Neural progenitor cell (in vitro differentiated cells): ENCODE measurements at regions not wholly inside any gene's neighbourhood (a gene's known extent, or its start where the extent isn't known, plus 50 kb on each side); places are given as distances from the start of the nearest gene placed in this dataset.

Experiments
- DNase-seq: peaks from one replicate; pipeline ENCODE4 v3.0.0-alpha.2; 2016; ENCODE audit warnings: low spot score
- H2AFZ ChIP-seq: fragments of 200-600 bp; sonication (generic); replicated peaks from 2 replicates; pipeline ENCODE4 v1.6.1; 2016; ENCODE audit warnings: antibody characterized with exemption
- H3F3A ChIP-seq: fragments of 200-600 bp; sonication (generic); 2 replicates; pipeline ENCODE4 v1.6.1; 2016; ENCODE audit warnings: antibody characterized with exemption, low read depth
- H3K27ac ChIP-seq: fragments of 200-600 bp; sonication (generic); 2 replicates; pipeline ENCODE4 v1.5.1; 2016; ENCODE audit warnings: mild to moderate bottlenecking
- H3K27me3 ChIP-seq: fragments of 200-600 bp; sonication (generic); 2 replicates; pipeline ENCODE4 v1.6.1; 2016; ENCODE audit warnings: mild to moderate bottlenecking, moderate library complexity
- H3K36me3 ChIP-seq: fragments of 200-600 bp; sonication (generic); 2 replicates; pipeline ENCODE4 v1.5.1; 2016
- H3K4me1 ChIP-seq: fragments of 200-600 bp; sonication (generic); 2 replicates; pipeline ENCODE4 v1.6.1; 2016; ENCODE audit warnings: mixed run types
- H3K4me2 ChIP-seq: fragments of 200-600 bp; sonication (generic); 2 replicates; pipeline ENCODE4 v1.6.1; 2016
- H3K4me3 ChIP-seq: fragments of 200-600 bp; sonication (generic); 2 replicates; pipeline ENCODE4 v1.5.1; 2016
- H3K79me2 ChIP-seq: fragments of 200-600 bp; sonication (generic); 2 replicates; pipeline ENCODE4 v1.6.1; 2016; ENCODE audit warnings: low read depth
- H3K9ac ChIP-seq: fragments of 200-600 bp; sonication (generic); 2 replicates; pipeline ENCODE4 v1.6.1; 2016
- H3K9me3 ChIP-seq: fragments of 200-600 bp; sonication (generic); 2 replicates; pipeline ENCODE4 v1.5.1; 2016; ENCODE audit warnings: low read depth
- H4K20me1 ChIP-seq: fragments of 200-600 bp; sonication (generic); 2 replicates; pipeline ENCODE4 v1.6.1; 2016; ENCODE audit warnings: low read depth
- H3K27ac Mint-ChIP-seq: 3 replicates; pipeline ENCODE4 v1.8.0; 2021; ENCODE audit warnings: mixed read lengths
- H3K27me3 Mint-ChIP-seq: 2 replicates; pipeline ENCODE4 v1.8.0; 2022; ENCODE audit warnings: low read depth, mild to moderate bottlenecking, inconsistent platforms, moderate library complexity, mixed read lengths; ENCODE audit not compliant: insufficient read depth
- H3K36me3 Mint-ChIP-seq: 3 replicates; pipeline ENCODE4 v1.8.0; 2021; ENCODE audit warnings: mixed read lengths
- H3K4me1 Mint-ChIP-seq: 3 replicates; pipeline ENCODE4 v1.8.0; 2021; ENCODE audit warnings: mixed read lengths
- H3K4me3 Mint-ChIP-seq: 3 replicates; pipeline ENCODE4 v1.8.0; 2021; ENCODE audit warnings: mild to moderate bottlenecking, moderate library complexity, mixed read lengths
- H3K9me3 Mint-ChIP-seq: 3 replicates; pipeline ENCODE4 v1.8.0; 2020; ENCODE audit warnings: mixed read lengths
- CTCF ChIP-seq: fragments of 200-600 bp; sonication (generic); IDR thresholded peaks from 2 replicates; pipeline ENCODE4 v1.5.1; 2017; ENCODE audit warnings: antibody characterized with exemption, mild to moderate bottlenecking
- EZH2 ChIP-seq: fragments of 200-600 bp; sonication (generic); IDR thresholded peaks from 2 replicates; pipeline ENCODE4 v1.6.1; 2017; ENCODE audit warnings: antibody characterized with exemption, mild to moderate bottlenecking, moderate library complexity
- EZH2phosphoT487 ChIP-seq: fragments of 200-600 bp; sonication (generic); IDR thresholded peaks from 2 replicates; pipeline ENCODE4 v1.6.1; 2017; ENCODE audit warnings: antibody characterized with exemption

- no peak for DNase-seq
- Mint-ChIP-seq H3K36me3 (no peaks in the 10 kb centered on the region), H3K4me1 (peaks cover 10% of the 10 kb centered on the region), H3K9me3 (no peaks in the 10 kb centered on the region), H3K27me3 (no peaks in the 10 kb centered on the region), H3K27ac (no peak overlapping the region), H3K4me3 (no peak overlapping the region)
- Histone ChIP-seq H3K36me3 (no peaks in the 10 kb centered on the region), H3F3A (no peaks in the 10 kb centered on the region), H3K9ac (no peak overlapping the region), H3K27me3 (no peaks in the 10 kb centered on the region), H3K9me3 (no peaks in the 10 kb centered on the region), H2AFZ (no peak overlapping the region), H3K79me2 (no peaks in the 10 kb centered on the region), H4K20me1 (no peaks in the 10 kb centered on the region), H3K4me2 (no peak overlapping the region), H3K4me3 (no peak overlapping the region), H3K27ac (no peak overlapping the region), H3K4me1 (no peaks in the 10 kb centered on the region)
- TF ChIP-seq EZH2phosphoT487 (no peak), CTCF (no peak), EZH2 (no peak)
Measured at GRCh38 chr4:57588557-57588956, 478.4 kb upstream of the IGFBP7 start.

- Histone ChIP-seq H3K9me3 (no peaks in the 10 kb centered on the region), H3K36me3 (no peaks in the 10 kb centered on the region), H3K27me3 (no peaks in the 10 kb centered on the region), H3K27ac (no peak overlapping the region), H3K4me1 (no peaks in the 10 kb centered on the region), H3K9ac (no peak overlapping the region), H2AFZ (no peak overlapping the region), H3F3A (no peaks in the 10 kb centered on the region), H3K4me2 (no peak overlapping the region), H3K4me3 (no peak overlapping the region), H4K20me1 (no peaks in the 10 kb centered on the region), H3K79me2 (no peaks in the 10 kb centered on the region)
- Mint-ChIP-seq H3K4me3 (no peak overlapping the region), H3K27ac (no peak overlapping the region), H3K9me3 (no peaks in the 10 kb centered on the region), H3K27me3 (no peaks in the 10 kb centered on the region), H3K4me1 (no peaks in the 10 kb centered on the region), H3K36me3 (no peaks in the 10 kb centered on the region)
- no peak for TF ChIP-seq EZH2
- no peak for TF ChIP-seq EZH2phosphoT487
- TF ChIP-seq CTCF, result no peak
- no peak for DNase-seq
Measured at GRCh38 chr4:57580710-57581599, 470.8 kb upstream of the IGFBP7 start.

- Mint-ChIP-seq H3K4me3 (no peak overlapping the region), H3K27ac (no peak overlapping the region), H3K27me3 (no peaks in the 10 kb centered on the region), H3K4me1 (no peaks in the 10 kb centered on the region), H3K9me3 (peaks cover under 1% of the 10 kb centered on the region), H3K36me3 (no peaks in the 10 kb centered on the region)
- no peaks in the 10 kb centered on the region for H4K20me1 ChIP-seq
- no peaks in the 10 kb centered on the region for H3F3A ChIP-seq
- no peak overlapping the region for H3K4me3 ChIP-seq
- no peaks in the 10 kb centered on the region for H3K36me3 ChIP-seq
- H3K4me2 ChIP-seq, result no peak overlapping the region
- H3K27me3 ChIP-seq, result no peaks in the 10 kb centered on the region
- no peaks in the 10 kb centered on the region for H3K4me1 ChIP-seq
- DNase-seq, result no peak
- H3K27ac ChIP-seq, result no peak overlapping the region
- H3K9ac ChIP-seq, result no peak overlapping the region
- H2AFZ ChIP-seq, result no peak overlapping the region
- TF ChIP-seq EZH2phosphoT487, result no peak
- no peak for TF ChIP-seq EZH2
- no peak for TF ChIP-seq CTCF
- no peaks in the 10 kb centered on the region for H3K79me2 ChIP-seq
- H3K9me3 ChIP-seq, result no peaks in the 10 kb centered on the region
Measured at GRCh38 chr4:57575426-57575825, 465.2 kb upstream of the IGFBP7 start.
